Type B pancreatic cell (in vitro differentiated cells): ENCODE measurements at regions not wholly inside any gene's neighbourhood (a gene's known extent, or its start where the extent isn't known, plus 50 kb on each side); places are given as distances from the start of the nearest gene placed in this dataset.

Experiments
- DNase-seq: peaks from one replicate; pipeline ENCODE4 v3.0.0; 2021; ENCODE audit warnings: mixed read lengths; ENCODE audit not compliant: unreplicated experiment; ENCODE audit errors: extremely low spot score
- H3K27ac Mint-ChIP-seq: 2 replicates; pipeline ENCODE4 v1.8.0; 2021; ENCODE audit warnings: mild to moderate bottlenecking, mixed read lengths
- H3K27me3 Mint-ChIP-seq: 2 replicates; pipeline ENCODE4 v1.8.0; 2021; ENCODE audit warnings: mixed read lengths
- H3K36me3 Mint-ChIP-seq: 2 replicates; pipeline ENCODE4 v1.8.0; 2021; ENCODE audit warnings: mixed read lengths
- H3K4me1 Mint-ChIP-seq: one replicate; pipeline ENCODE4 v1.8.0; 2021; ENCODE audit warnings: mixed read lengths; ENCODE audit not compliant: unreplicated experiment
- H3K4me3 Mint-ChIP-seq: 2 replicates; pipeline ENCODE4 v1.8.0; 2021; ENCODE audit warnings: mild to moderate bottlenecking, mixed read lengths
- H3K9me3 Mint-ChIP-seq: 2 replicates; pipeline ENCODE4 v1.8.0; 2021; ENCODE audit warnings: mixed read lengths
- CTCF ChIP-seq: fragments of 200-600 bp; sonication (generic); conservative IDR thresholded peaks from 2 replicates; pipeline ENCODE4 v1.5.0; 2021; ENCODE audit warnings: antibody characterized with exemption, mild to moderate bottlenecking

- no peak for TF ChIP-seq CTCF
- Mint-ChIP-seq H3K27me3 (peaks cover 15% of the 10 kb centered on the region), H3K4me3 (no peak overlapping the region), H3K9me3 (no peaks in the 10 kb centered on the region), H3K36me3 (no peaks in the 10 kb centered on the region), H3K27ac (no peak overlapping the region), H3K4me1 (peaks cover 4% of the 10 kb centered on the region)
- DNase-seq = no peak
Measured at GRCh38 chr7:53311205-53311604, 275.8 kb downstream of the POM121L12 start.

- TF ChIP-seq CTCF = no peak
- DNase-seq = no peak
Measured at GRCh38 chr7:53315981-53316380, 280.5 kb downstream of the POM121L12 start.

GRCh38 chr7:53318566-53318965 lies 283.1 kb downstream of the POM121L12 start:
- TF ChIP-seq CTCF = no peak
- Mint-ChIP-seq H3K9me3 (no peaks in the 10 kb centered on the region), H3K36me3 (no peaks in the 10 kb centered on the region), H3K4me3 (no peak overlapping the region), H3K27me3 (peaks cover 11% of the 10 kb centered on the region), H3K4me1 (peaks cover 8% of the 10 kb centered on the region), H3K27ac (no peak overlapping the region)
- DNase-seq = no peak

More at GRCh38 chr7:53315981-53316380, 280.5 kb downstream of the POM121L12 start:
- Mint-ChIP-seq H3K9me3 (no peaks in the 10 kb centered on the region), H3K27ac (no peak overlapping the region), H3K27me3 (peaks cover 11% of the 10 kb centered on the region), H3K4me3 (no peak overlapping the region), H3K36me3 (no peaks in the 10 kb centered on the region), H3K4me1 (peaks cover 8% of the 10 kb centered on the region)

GRCh38 chr7:53325061-53325460 lies 289.6 kb downstream of the POM121L12 start:
- no peak overlapping the region for H3K4me3 Mint-ChIP-seq
- H3K4me1 Mint-ChIP-seq = no peaks in the 10 kb centered on the region
- no peaks in the 10 kb centered on the region for H3K36me3 Mint-ChIP-seq
- H3K9me3 Mint-ChIP-seq = no peaks in the 10 kb centered on the region
- no peak for DNase-seq
- no peak for TF ChIP-seq CTCF
- no peak overlapping the region for H3K27ac Mint-ChIP-seq
- H3K27me3 Mint-ChIP-seq = no peaks in the 10 kb centered on the region

GRCh38 chr7:53326634-53327033 lies 291.2 kb downstream of the POM121L12 start:
- Mint-ChIP-seq H3K4me3 (no peak overlapping the region), H3K27me3 (no peaks in the 10 kb centered on the region), H3K9me3 (peaks cover 5% of the 10 kb centered on the region), H3K27ac (no peak overlapping the region), H3K4me1 (no peaks in the 10 kb centered on the region), H3K36me3 (no peaks in the 10 kb centered on the region)
- DNase-seq = no peak
- no peak for TF ChIP-seq CTCF

- H3K4me1 Mint-ChIP-seq = no peaks in the 10 kb centered on the region
- no peaks in the 10 kb centered on the region for H3K36me3 Mint-ChIP-seq
- H3K9me3 Mint-ChIP-seq = no peaks in the 10 kb centered on the region
- H3K4me3 Mint-ChIP-seq = no peak overlapping the region
- DNase-seq = no peak
- H3K27ac Mint-ChIP-seq = no peak overlapping the region
- no peaks in the 10 kb centered on the region for H3K27me3 Mint-ChIP-seq
- no peak for TF ChIP-seq CTCF
Measured at GRCh38 chr7:53336105-53336668, 300.8 kb downstream of the POM121L12 start.
